CD14-positive monocyte (primary cell): ENCODE measurements at regions not wholly inside any gene's neighbourhood (a gene's known extent, or its start where the extent isn't known, plus 50 kb on each side); places are given as distances from the start of the nearest gene placed in this dataset.

Experiments
- DNase-seq, 3 donors: peaks; one replicate each; pipeline ENCODE4 v3.0.0-alpha.2; 2011 to 2022
- H2AFZ ChIP-seq: 2 replicates; pipeline ENCODE4 v1.6.0; 2012; ENCODE audit warnings: mild to moderate bottlenecking, low read depth, low read length, inconsistent platforms; ENCODE audit not compliant: insufficient read depth, poor library complexity, severe bottlenecking
- H3K27ac ChIP-seq, 2 donors: 1 replicate in 1 of 2; 2 replicates in 1 of 2; pipeline ENCODE4 v1.5.1; 2012 to 2013; ENCODE audit warnings: low read length in 2 of 2, control low read depth in 1 of 2, inconsistent platforms in 1 of 2, low read depth in 1 of 2, mild to moderate bottlenecking in 1 of 2
- H3K27me3 ChIP-seq, 2 donors: one replicate each; pipeline versions ENCODE4 v1.6.0 to v1.6.1; 2011 to 2013; ENCODE audit warnings: low read length in 2 of 2; ENCODE audit not compliant: control insufficient read depth in 2 of 2, insufficient read depth in 2 of 2
- H3K36me3 ChIP-seq, 2 donors: replicated peaks in 1 of 2; 1 replicate in 1 of 2; 2 replicates in 1 of 2; pipeline versions ENCODE4 v1.5.1 to v1.6.1; 2012 to 2013; ENCODE audit warnings: low read length in 2 of 2, control low read depth in 1 of 2, inconsistent platforms in 1 of 2, mild to moderate bottlenecking in 1 of 2; ENCODE audit not compliant: insufficient read depth in 2 of 2, control insufficient read depth in 1 of 2
- H3K4me1 ChIP-seq, 2 donors: 1 replicate in 1 of 2; 2 replicates in 1 of 2; pipeline versions ENCODE4 v1.5.1 to v1.6.1; 2012 to 2013; ENCODE audit warnings: low read length in 2 of 2, control low read depth in 1 of 2, inconsistent platforms in 1 of 2, mild to moderate bottlenecking in 1 of 2, moderate library complexity in 1 of 2; ENCODE audit not compliant: insufficient read depth in 2 of 2, control insufficient read depth in 1 of 2
- H3K4me2 ChIP-seq: replicated peaks from 2 replicates; pipeline ENCODE3; 2012; ENCODE audit warnings: low read length, moderate library complexity, mild to moderate bottlenecking; ENCODE audit not compliant: poor library complexity, severe bottlenecking; ENCODE audit errors: extremely low read depth
- H3K4me3 ChIP-seq, 3 experiments: fragments of 200-600 bp in 1 of 3; sonication (generic) in 1 of 3; replicated peaks in 1 of 3; 1 replicate in 2 of 3; 2 replicates in 1 of 3; pipeline ENCODE4 v1.5.1; 2011 to 2013; ENCODE audit warnings: low read length in 3 of 3, mild to moderate bottlenecking in 3 of 3, control low read depth in 2 of 3, low read depth in 2 of 3, inconsistent platforms in 1 of 3, moderate library complexity in 1 of 3
- H3K79me2 ChIP-seq: 2 replicates; pipeline ENCODE4 v1.6.0; 2012; ENCODE audit warnings: mild to moderate bottlenecking, control low read depth, inconsistent platforms, low read length, moderate library complexity; ENCODE audit not compliant: insufficient read depth
- H3K9ac ChIP-seq: 2 replicates; pipeline ENCODE4 v1.6.0; 2017; ENCODE audit warnings: low read length, mild to moderate bottlenecking; ENCODE audit not compliant: insufficient read depth, poor library complexity, severe bottlenecking
- H3K9me3 ChIP-seq, 2 donors: replicated peaks in 1 of 2; 1 replicate in 1 of 2; 2 replicates in 1 of 2; pipeline versions ENCODE4 v1.5.1 to v1.6.1; 2012 to 2013; ENCODE audit warnings: low read length in 2 of 2, control low read depth in 1 of 2; ENCODE audit not compliant: control insufficient read depth in 1 of 2, insufficient read depth in 1 of 2
- H4K20me1 ChIP-seq: 2 replicates; pipeline ENCODE4 v1.6.0; 2012; ENCODE audit warnings: mild to moderate bottlenecking, low read length, control low read depth, moderate library complexity; ENCODE audit not compliant: insufficient read depth
- H3K27ac Mint-ChIP-seq, 7 donors: one replicate each; pipeline ENCODE4 v1.8.0; 2020; ENCODE audit warnings: mild to moderate bottlenecking in 7 of 7, mixed read lengths in 7 of 7, moderate library complexity in 6 of 7, inconsistent platforms in 2 of 7
- H3K27me3 Mint-ChIP-seq, 3 donors: one replicate each; pipeline ENCODE4 v1.8.0; 2021 to 2022; ENCODE audit warnings: low read depth in 3 of 3, mild to moderate bottlenecking in 3 of 3, mixed read lengths in 3 of 3, moderate library complexity in 3 of 3, inconsistent platforms in 1 of 3
- H3K36me3 Mint-ChIP-seq, 2 donors: one replicate each; pipeline ENCODE4 v1.8.0; 2020; ENCODE audit warnings: mixed read lengths in 2 of 2, inconsistent platforms in 1 of 2, mild to moderate bottlenecking in 1 of 2
- H3K4me1 Mint-ChIP-seq: one replicate; pipeline ENCODE4 v1.8.0; 2020; ENCODE audit warnings: mild to moderate bottlenecking, mixed read lengths
- H3K4me3 Mint-ChIP-seq, 2 donors: one replicate each; pipeline ENCODE4 v1.8.0; 2020; ENCODE audit warnings: mild to moderate bottlenecking in 2 of 2, mixed read lengths in 2 of 2, moderate library complexity in 1 of 2
- H3K9me3 Mint-ChIP-seq, 7 donors: one replicate each; pipeline ENCODE4 v1.8.0; 2020 to 2022; ENCODE audit warnings: mixed read lengths in 7 of 7, mild to moderate bottlenecking in 6 of 7, moderate library complexity in 6 of 7, inconsistent platforms in 2 of 7
- CTCF ChIP-seq: fragments of 200-600 bp; IDR thresholded peaks from one replicate; pipeline ENCODE4 v1.8.0; 2022; ENCODE audit warnings: antibody characterized with exemption, mild to moderate bottlenecking
- WGBS: methylation state at CpG from one replicate; pipeline ENCODE4 v1.1.5; 2013; ENCODE audit warnings: missing lambda C conversion rate; ENCODE audit not compliant: insufficient coverage; 5-methylcytosine and 5-hydroxymethylcytosine counted together
- intact Hi-C, 2 donors: fragments of 100-400 bp; cut with micrococcal nuclease; formaldehyde crosslinking; loops; one replicate each; pipeline versions ENCODE4 v1.15.0 to v1.15.1; 2023

- H4K20me1 ChIP-seq = no peaks in the 10 kb centered on the region
- no peak overlapping the region for H3K9ac ChIP-seq
- no peaks in the 10 kb centered on the region for H3K27me3 Mint-ChIP-seq
- H3K4me3 Mint-ChIP-seq = no peak overlapping the region
- DNase-seq = no peak
- no peaks in the 10 kb centered on the region for H3K4me1 ChIP-seq
- H2AFZ ChIP-seq = no peak overlapping the region
- H3K4me1 Mint-ChIP-seq = no peaks in the 10 kb centered on the region
- H3K4me2 ChIP-seq = no peak overlapping the region
- H3K36me3 Mint-ChIP-seq = no peaks in the 10 kb centered on the region
- intact Hi-C loops = no loop called here
- H3K79me2 ChIP-seq = no peaks in the 10 kb centered on the region
- H3K4me3 ChIP-seq = no peak overlapping the region
- no CpG with 5 or more reads among the region's 3 CpGs for WGBS
- H3K27ac ChIP-seq = no peak overlapping the region
- peaks cover 10 to 25% of the 10 kb centered on the region in 2 donors for H3K9me3 ChIP-seq
- no peaks in the 10 kb centered on the region for H3K36me3 ChIP-seq
- H3K27ac Mint-ChIP-seq = no peak overlapping the region
- TF ChIP-seq CTCF = no peak
- no peaks in the 10 kb centered on the region for H3K27me3 ChIP-seq
- peaks cover 6 to 18% (median 10%) of the 10 kb centered on the region in 7 donors for H3K9me3 Mint-ChIP-seq
These were observed 1677.0 kb upstream of the LRRTM1 start for GRCh38 chr2:81981585-81981984.

GRCh38 chr2:81979086-81979485, 1674.5 kb upstream of the LRRTM1 start:
- Histone ChIP-seq H3K27ac (no peak overlapping the region), H3K79me2 (no peaks in the 10 kb centered on the region), H3K4me3 (no peak overlapping the region), H3K27me3 (no peaks in the 10 kb centered on the region), H3K9ac (no peak overlapping the region), H3K9me3 (peaks cover 5 to 11% of the 10 kb centered on the region in 2 donors), H3K4me2 (no peak overlapping the region), H3K36me3 (no peaks in the 10 kb centered on the region), H2AFZ (no peak overlapping the region), H3K4me1 (no peaks in the 10 kb centered on the region), H4K20me1 (no peaks in the 10 kb centered on the region)
- Mint-ChIP-seq H3K4me3 (no peak overlapping the region), H3K4me1 (no peaks in the 10 kb centered on the region), H3K9me3 (peaks cover 2 to 12% (median 4%) of the 10 kb centered on the region in 7 donors), H3K27ac (no peak overlapping the region), H3K27me3 (no peaks in the 10 kb centered on the region), H3K36me3 (no peaks in the 10 kb centered on the region)
- DNase-seq = no peak
- intact Hi-C loops = no loop called here
- WGBS = 83% methylated on average over 2 of the region's 3 CpGs
- TF ChIP-seq CTCF = no peak
